ENCODE measurements at regions not wholly inside any gene's neighbourhood (a gene's known extent, or its start where the extent isn't known, plus 50 kb on each side); places are given as distances from the start of the nearest gene placed in this dataset.

- Histone ChIP-seq H3K27me3 (no peaks in the 10 kb centered on the region), H3K9me3 (no peaks in the 10 kb centered on the region), H3K4me3 (no peak overlapping the region), H3K27ac (no peak overlapping the region), H3K4me1 (no peaks in the 10 kb centered on the region), H3K36me3 (no peaks in the 10 kb centered on the region)
- no peak for TF ChIP-seq POLR2A (IDR thresholded peaks at IDR 0.05)
- DNase-seq (no peak), ATAC-seq (no peak)
- intact Hi-C loops (cut with DNase I; ENCODE audit: low total_unique reads) = no loop called here
- in situ Hi-C loops (cut with MboI; ENCODE audit: low sequenced_read_pairs in 4 of 4) = loop anchor here in 1 of 4 donors (25.0 kb wide), 1 partner anchor 1048 kb away; no protein-coding TSS in a partner anchor
Measured at GRCh38 chr15:38714309-38715072, 149.9 kb upstream of the RASGRP1 start.

- no peak for DNase-seq
- in situ Hi-C loops (cut with MboI; ENCODE audit: low sequenced_read_pairs in 4 of 4) (loop anchor here in 1 of 4 donors (25.0 kb wide), 1 partner anchor 1041 kb away; no protein-coding TSS in a partner anchor), intact Hi-C loops (cut with DNase I; ENCODE audit: low total_unique reads) (no loop called here)
- Histone ChIP-seq H3K4me1 (no peaks in the 10 kb centered on the region), H3K27me3 (no peaks in the 10 kb centered on the region), H3K27ac (no peak overlapping the region), H3K4me3 (no peak overlapping the region), H3K36me3 (no peaks in the 10 kb centered on the region), H3K9me3 (no peaks in the 10 kb centered on the region)
- TF ChIP-seq, protein P1, sequence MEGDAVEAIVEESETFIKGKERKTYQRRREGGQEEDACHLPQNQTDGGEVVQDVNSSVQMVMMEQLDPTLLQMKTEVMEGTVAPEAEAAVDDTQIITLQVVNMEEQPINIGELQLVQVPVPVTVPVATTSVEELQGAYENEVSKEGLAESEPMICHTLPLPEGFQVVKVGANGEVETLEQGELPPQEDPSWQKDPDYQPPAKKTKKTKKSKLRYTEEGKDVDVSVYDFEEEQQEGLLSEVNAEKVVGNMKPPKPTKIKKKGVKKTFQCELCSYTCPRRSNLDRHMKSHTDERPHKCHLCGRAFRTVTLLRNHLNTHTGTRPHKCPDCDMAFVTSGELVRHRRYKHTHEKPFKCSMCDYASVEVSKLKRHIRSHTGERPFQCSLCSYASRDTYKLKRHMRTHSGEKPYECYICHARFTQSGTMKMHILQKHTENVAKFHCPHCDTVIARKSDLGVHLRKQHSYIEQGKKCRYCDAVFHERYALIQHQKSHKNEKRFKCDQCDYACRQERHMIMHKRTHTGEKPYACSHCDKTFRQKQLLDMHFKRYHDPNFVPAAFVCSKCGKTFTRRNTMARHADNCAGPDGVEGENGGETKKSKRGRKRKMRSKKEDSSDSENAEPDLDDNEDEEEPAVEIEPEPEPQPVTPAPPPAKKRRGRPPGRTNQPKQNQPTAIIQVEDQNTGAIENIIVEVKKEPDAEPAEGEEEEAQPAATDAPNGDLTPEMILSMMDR (IDR thresholded peaks at IDR 0.05 in 4 of 5, conservative IDR thresholded peaks at IDR 0.05 in 1 of 5) = no peak
- TF ChIP-seq POLR2A (IDR thresholded peaks at IDR 0.05) = no peak
- ATAC-seq = no peak
Measured at GRCh38 chr15:38720893-38721567, 156.4 kb upstream of the RASGRP1 start.

DNA sequence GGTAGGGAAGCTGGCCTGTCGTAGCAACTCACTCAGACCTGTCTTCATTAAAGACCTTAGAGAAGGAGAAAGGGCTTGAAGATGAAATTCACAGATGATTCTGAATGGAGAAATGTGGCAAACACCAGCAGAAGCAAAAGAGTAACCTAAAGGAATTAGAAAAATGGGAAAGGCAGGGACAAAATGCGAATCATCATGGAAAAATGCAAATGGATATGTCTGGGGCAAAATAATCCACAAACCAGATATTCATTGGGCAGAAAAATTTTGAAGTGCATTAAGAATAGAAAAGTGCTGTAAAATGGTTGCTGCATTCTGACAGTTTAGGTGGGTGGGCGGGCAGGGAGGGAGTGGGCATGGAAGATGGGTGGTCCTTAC, 156.9 kb upstream of the RASGRP1 start:
- DNase-seq (no peak), ATAC-seq (no peak)
- Histone ChIP-seq H3K9me3 (no peaks in the 10 kb centered on the region), H3K4me3 (no peak overlapping the region), H3K4me1 (no peaks in the 10 kb centered on the region), H3K27ac (no peak overlapping the region), H3K36me3 (no peaks in the 10 kb centered on the region), H3K27me3 (no peaks in the 10 kb centered on the region)
- in situ Hi-C loops (cut with MboI; ENCODE audit: low sequenced_read_pairs in 4 of 4) (loop anchor here in 1 of 4 donors (25.0 kb wide), 1 partner anchor 1041 kb away; no protein-coding TSS in a partner anchor), intact Hi-C loops (cut with DNase I; ENCODE audit: low total_unique reads) (no loop called here)
- TF ChIP-seq POLR2A (IDR thresholded peaks at IDR 0.05) = no peak
- TF ChIP-seq, protein P1 (IDR thresholded peaks at IDR 0.05 in 4 of 5, conservative IDR thresholded peaks at IDR 0.05 in 1 of 5) = no peak

DNA sequence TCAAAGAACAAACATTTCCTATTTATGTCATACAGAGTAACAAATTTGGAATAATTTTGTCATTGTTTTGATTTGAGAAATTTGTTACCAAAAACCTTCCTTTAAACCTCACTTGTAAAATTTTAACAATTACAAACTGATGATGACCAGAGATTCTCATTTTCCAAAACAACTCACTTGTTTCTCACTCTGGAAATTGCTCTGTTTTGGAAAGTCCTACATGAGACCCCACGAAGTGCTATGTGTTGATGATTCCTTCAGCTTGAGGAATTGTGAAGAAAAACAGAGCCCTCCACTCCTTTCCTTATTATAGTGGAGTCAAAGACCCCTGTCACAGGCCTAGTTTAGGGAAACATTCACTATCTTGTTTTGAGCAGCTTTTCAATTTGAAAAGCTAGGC, 157.6 kb upstream of the RASGRP1 start:
- Histone ChIP-seq H3K27me3 (no peaks in the 10 kb centered on the region), H3K36me3 (no peaks in the 10 kb centered on the region), H3K27ac (no peak overlapping the region), H3K4me1 (no peaks in the 10 kb centered on the region), H3K9me3 (no peaks in the 10 kb centered on the region), H3K4me3 (no peak overlapping the region)
- intact Hi-C loops (cut with DNase I; ENCODE audit: low total_unique reads) = no loop called here
- no peak for TF ChIP-seq POLR2A (IDR thresholded peaks at IDR 0.05)
- TF ChIP-seq, protein P1 (IDR thresholded peaks at IDR 0.05 in 4 of 5, conservative IDR thresholded peaks at IDR 0.05 in 1 of 5) = no peak
- ATAC-seq (no peak), DNase-seq (no peak)
- in situ Hi-C loops (cut with MboI; ENCODE audit: low sequenced_read_pairs in 4 of 4) = loop anchor here in 1 of 4 donors (25.0 kb wide), 1 partner anchor 1040 kb away; no protein-coding TSS in a partner anchor

DNA sequence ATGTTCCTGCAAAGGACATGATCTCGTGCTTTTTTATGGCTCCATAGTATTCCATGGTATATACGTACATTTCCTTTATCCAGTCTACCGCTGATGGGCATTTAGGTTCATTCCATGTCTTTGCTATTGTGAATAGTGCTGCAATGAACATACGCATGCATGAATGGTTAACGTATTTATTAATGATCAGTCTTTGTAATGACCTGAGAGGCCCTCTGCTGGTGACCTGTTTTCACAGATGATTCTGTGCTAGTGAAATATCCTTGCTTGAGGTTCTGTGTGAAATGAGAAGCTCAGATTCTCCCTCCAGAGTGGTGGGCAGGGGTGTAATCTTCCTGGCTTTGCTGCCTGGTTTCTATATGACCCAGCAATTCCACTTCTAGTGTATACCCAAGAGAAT, 160.2 kb upstream of the RASGRP1 start:
- DNase-seq = no peak
- H3K27me3 ChIP-seq = no peaks in the 10 kb centered on the region
- H3K9me3 ChIP-seq = no peaks in the 10 kb centered on the region
- no peak overlapping the region for H3K27ac ChIP-seq
- TF ChIP-seq POLR2A (IDR thresholded peaks at IDR 0.05) = no peak
- TF ChIP-seq, protein P1 (IDR thresholded peaks at IDR 0.05 in 4 of 5, conservative IDR thresholded peaks at IDR 0.05 in 1 of 5) = no peak
- no peak for ATAC-seq
- H3K36me3 ChIP-seq = no peaks in the 10 kb centered on the region
- intact Hi-C loops (cut with DNase I; ENCODE audit: low total_unique reads) = no loop called here
- no peak overlapping the region for H3K4me3 ChIP-seq
- no peaks in the 10 kb centered on the region for H3K4me1 ChIP-seq
- in situ Hi-C loops (cut with MboI; ENCODE audit: low sequenced_read_pairs in 4 of 4) = loop anchor here in 1 of 4 donors (25.0 kb wide), 1 partner anchor 1037 kb away; no protein-coding TSS in a partner anchor
